Mammary epithelial cell (primary cell): ENCODE measurements at regions not wholly inside any gene's neighbourhood (a gene's known extent, or its start where the extent isn't known, plus 50 kb on each side); places are given as distances from the start of the nearest gene placed in this dataset.

Experiments used
- EZH2 ChIP-seq: IDR thresholded peaks from 2 replicates; pipeline ENCODE4 v1.6.1; 2012; ENCODE audit warnings: low read length, inconsistent platforms, borderline replicate concordance
- TF ChIP-seq, protein P1 (sequence below), 2 donors: IDR thresholded peaks in 1 of 2; conservative IDR thresholded peaks in 1 of 2; 2 replicates each; pipeline ENCODE4 v1.5.1; 2011 to 2012; ENCODE audit warnings: inconsistent platforms in 2 of 2, low read length in 2 of 2, mild to moderate bottlenecking in 2 of 2, control low read depth in 1 of 2, low read depth in 1 of 2; ENCODE audit not compliant: insufficient read depth in 1 of 2; ENCODE audit errors: extremely low read depth in 1 of 2

DNA sequence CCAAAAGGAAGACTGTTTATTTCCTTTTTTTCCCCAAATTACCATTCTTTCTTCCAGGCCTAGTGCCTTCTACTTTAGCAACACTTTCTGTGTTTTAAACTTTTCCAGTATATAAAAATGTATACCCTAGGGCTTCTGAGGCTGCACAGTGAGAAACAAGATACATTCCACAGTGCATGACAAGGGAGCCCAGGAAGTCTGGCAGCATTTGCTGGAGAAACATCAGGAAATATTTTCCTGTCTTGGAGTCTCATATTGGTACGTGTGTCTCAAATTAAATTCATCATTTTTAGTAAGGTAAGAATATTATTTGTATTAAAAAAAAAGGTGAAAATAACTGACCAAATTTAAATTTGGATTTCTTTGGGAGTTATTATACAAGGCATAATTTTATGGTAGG is 662.6 kb downstream of the RFPL4B start:
- TF ChIP-seq, protein P1, sequence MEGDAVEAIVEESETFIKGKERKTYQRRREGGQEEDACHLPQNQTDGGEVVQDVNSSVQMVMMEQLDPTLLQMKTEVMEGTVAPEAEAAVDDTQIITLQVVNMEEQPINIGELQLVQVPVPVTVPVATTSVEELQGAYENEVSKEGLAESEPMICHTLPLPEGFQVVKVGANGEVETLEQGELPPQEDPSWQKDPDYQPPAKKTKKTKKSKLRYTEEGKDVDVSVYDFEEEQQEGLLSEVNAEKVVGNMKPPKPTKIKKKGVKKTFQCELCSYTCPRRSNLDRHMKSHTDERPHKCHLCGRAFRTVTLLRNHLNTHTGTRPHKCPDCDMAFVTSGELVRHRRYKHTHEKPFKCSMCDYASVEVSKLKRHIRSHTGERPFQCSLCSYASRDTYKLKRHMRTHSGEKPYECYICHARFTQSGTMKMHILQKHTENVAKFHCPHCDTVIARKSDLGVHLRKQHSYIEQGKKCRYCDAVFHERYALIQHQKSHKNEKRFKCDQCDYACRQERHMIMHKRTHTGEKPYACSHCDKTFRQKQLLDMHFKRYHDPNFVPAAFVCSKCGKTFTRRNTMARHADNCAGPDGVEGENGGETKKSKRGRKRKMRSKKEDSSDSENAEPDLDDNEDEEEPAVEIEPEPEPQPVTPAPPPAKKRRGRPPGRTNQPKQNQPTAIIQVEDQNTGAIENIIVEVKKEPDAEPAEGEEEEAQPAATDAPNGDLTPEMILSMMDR (conservative IDR thresholded peaks at IDR 0.05 in 1 of 2, IDR thresholded peaks at IDR 0.05 in 1 of 2; ENCODE audit: extremely low read depth in 1 of 2, insufficient read depth in 1 of 2, low read depth in 1 of 2, low read length in 2 of 2) = no peak
- no peak for TF ChIP-seq EZH2
